Lower lobe of right lung (tissue), 2 donors: ENCODE measurements at regions not wholly inside any gene's neighbourhood (a gene's known extent, or its start where the extent isn't known, plus 50 kb on each side); places are given as distances from the start of the nearest gene placed in this dataset.

Experiments used
- ATAC-seq, 2 donors: fragments of 200-7000 bp; cut with Tn5 transposase; one replicate each; pipeline ENCODE4 v1.9.1; 2020 to 2022; ENCODE audit warnings: mild to moderate bottlenecking in 2 of 2, moderate library complexity in 2 of 2
- DNase-seq: peaks from one replicate; pipeline ENCODE4 v3.0.0-alpha.2; 2020
- H3K27ac ChIP-seq: fragments of 200-600 bp; one replicate; pipeline ENCODE4 v1.8.0; 2022
- H3K27me3 ChIP-seq: fragments of 200-600 bp; one replicate; pipeline ENCODE4 v1.8.0; 2022; ENCODE audit warnings: low read depth
- H3K36me3 ChIP-seq: fragments of 200-600 bp; one replicate; pipeline ENCODE4 v1.8.0; 2022; ENCODE audit warnings: mild to moderate bottlenecking
- H3K4me1 ChIP-seq: fragments of 200-600 bp; one replicate; pipeline ENCODE4 v1.8.0; 2022
- H3K4me3 ChIP-seq: fragments of 200-600 bp; one replicate; pipeline ENCODE4 v1.8.0; 2022; ENCODE audit warnings: mild to moderate bottlenecking
- H3K9me3 ChIP-seq: fragments of 200-600 bp; one replicate; pipeline ENCODE4 v1.8.0; 2022
- intact Hi-C: fragments of 100-400 bp; cut with DNase I; formaldehyde crosslinking; loops from one replicate; pipeline ENCODE4 v1.11.0; 2022
- TF ChIP-seq, protein P1 (sequence below): fragments of 200-600 bp; IDR thresholded peaks from one replicate; pipeline ENCODE4 v1.8.0; 2022; ENCODE audit warnings: antibody characterized with exemption, mild to moderate bottlenecking
- donor health status: DM: no; HTN: yes; CAD: no; lungs with severe emphysema.

DNA sequence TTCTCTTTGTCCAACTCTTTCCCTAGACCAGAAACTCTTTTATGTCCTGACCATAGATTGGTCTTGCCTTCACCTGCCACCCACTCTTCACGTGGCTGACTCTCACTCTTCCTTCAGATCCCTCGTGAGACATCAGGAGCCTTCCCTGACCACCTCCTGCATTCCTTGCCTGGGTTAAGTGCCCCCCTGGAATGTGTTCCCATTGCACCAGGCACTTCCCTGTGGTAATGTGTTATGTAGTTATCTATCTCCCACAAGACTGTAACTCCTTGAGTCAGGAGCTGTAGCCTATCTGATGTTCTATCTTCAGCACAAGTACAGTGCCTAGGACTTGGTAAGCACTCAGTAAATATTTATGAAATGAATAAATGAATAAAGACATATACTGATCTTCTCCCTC lies 111.2 kb upstream of the CTTNBP2NL start:
- TF ChIP-seq, protein P1, sequence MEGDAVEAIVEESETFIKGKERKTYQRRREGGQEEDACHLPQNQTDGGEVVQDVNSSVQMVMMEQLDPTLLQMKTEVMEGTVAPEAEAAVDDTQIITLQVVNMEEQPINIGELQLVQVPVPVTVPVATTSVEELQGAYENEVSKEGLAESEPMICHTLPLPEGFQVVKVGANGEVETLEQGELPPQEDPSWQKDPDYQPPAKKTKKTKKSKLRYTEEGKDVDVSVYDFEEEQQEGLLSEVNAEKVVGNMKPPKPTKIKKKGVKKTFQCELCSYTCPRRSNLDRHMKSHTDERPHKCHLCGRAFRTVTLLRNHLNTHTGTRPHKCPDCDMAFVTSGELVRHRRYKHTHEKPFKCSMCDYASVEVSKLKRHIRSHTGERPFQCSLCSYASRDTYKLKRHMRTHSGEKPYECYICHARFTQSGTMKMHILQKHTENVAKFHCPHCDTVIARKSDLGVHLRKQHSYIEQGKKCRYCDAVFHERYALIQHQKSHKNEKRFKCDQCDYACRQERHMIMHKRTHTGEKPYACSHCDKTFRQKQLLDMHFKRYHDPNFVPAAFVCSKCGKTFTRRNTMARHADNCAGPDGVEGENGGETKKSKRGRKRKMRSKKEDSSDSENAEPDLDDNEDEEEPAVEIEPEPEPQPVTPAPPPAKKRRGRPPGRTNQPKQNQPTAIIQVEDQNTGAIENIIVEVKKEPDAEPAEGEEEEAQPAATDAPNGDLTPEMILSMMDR: no peak
- no peak overlapping the region for H3K4me3 ChIP-seq
- intact Hi-C loops: no loop called here

DNA sequence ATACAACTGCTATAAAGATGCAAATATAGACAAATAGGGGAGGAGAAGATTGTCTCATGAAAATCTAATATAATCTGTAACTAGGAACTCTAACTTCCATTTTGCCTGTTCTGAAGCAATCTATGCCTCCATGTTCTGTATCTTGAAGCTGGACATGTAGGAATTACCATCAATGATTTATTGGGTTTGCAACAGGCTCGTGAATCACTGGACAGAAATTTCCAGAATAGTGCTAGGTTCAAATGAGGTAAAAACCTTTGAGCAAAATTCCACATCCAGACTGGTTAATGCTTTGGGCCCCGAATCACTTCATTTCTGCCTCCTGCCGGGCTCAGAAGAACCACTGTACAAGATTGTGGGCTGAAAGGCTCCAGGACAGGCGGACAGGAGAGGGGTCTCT lies 110.7 kb upstream of the CTTNBP2NL start:
- Histone ChIP-seq H3K4me3 (no peak overlapping the region), H3K36me3 (no peaks in the 10 kb centered on the region), H3K27me3 (no peaks in the 10 kb centered on the region), H3K27ac (no peak overlapping the region), H3K4me1 (no peaks in the 10 kb centered on the region), H3K9me3 (no peaks in the 10 kb centered on the region)
- ATAC-seq (no peak), DNase-seq (no peak)
- intact Hi-C loops: no loop called here
- TF ChIP-seq, protein P1: no peak

More for the DNA sequence above, 111.2 kb upstream of the CTTNBP2NL start:
- DNase-seq (no peak), ATAC-seq (no peak)
- Histone ChIP-seq H3K27me3 (no peaks in the 10 kb centered on the region), H3K27ac (no peak overlapping the region), H3K4me1 (no peaks in the 10 kb centered on the region), H3K36me3 (no peaks in the 10 kb centered on the region), H3K9me3 (no peaks in the 10 kb centered on the region)

DNA sequence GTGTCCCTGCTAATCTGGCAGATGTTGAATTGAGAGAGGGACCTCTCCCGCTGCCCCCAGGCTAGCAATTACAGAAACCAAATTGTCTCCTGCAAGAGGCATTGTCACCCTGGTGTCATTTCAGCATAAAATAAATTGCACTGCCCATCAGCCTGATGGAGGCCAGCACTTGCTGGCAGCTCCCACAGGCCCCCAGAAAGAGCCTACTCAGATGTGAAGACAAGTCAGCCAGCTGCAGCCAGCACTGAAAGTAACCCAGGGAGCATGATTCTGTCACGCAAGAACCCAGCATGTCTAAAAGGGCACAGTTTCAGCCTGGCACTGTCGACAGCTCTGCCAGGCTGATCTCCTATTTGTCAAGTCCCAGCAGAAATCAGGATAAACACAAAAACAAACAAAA lies 110.3 kb upstream of the CTTNBP2NL start:
- Histone ChIP-seq H3K36me3 (no peaks in the 10 kb centered on the region), H3K27ac (no peak overlapping the region), H3K27me3 (no peaks in the 10 kb centered on the region), H3K4me1 (no peaks in the 10 kb centered on the region), H3K4me3 (no peak overlapping the region), H3K9me3 (no peaks in the 10 kb centered on the region)
- DNase-seq: no peak
- no peak for ATAC-seq
- TF ChIP-seq, protein P1: no peak
- intact Hi-C loops: no loop called here

DNA sequence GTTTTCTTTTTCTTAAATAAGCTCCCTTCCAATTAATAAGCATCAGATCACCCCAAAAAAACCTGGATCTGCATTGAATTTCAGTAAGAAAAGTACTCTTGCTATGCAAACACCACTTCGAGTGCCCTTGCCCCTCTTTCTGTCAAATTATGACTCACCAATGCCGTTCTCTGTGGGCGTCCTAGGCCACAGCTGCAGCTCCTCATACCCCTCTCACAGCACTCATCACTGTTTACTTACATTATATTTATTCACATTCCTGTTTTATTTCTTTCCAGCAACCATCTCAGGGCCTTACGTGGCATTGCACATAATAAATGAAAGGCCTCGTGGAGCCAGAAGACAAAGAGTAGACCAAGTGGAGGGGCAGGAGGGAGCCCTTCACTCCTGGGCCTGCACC lies 99.1 kb upstream of the CTTNBP2NL start:
- no peaks in the 10 kb centered on the region for H3K36me3 ChIP-seq
- intact Hi-C loops: no loop called here
- peak; percentile 88 for ATAC-seq
- no peaks in the 10 kb centered on the region for H3K4me1 ChIP-seq
- TF ChIP-seq, protein P1: no peak
- H3K27ac ChIP-seq: no peak overlapping the region
- no peaks in the 10 kb centered on the region for H3K27me3 ChIP-seq
- no peak for DNase-seq
- no peak overlapping the region for H3K4me3 ChIP-seq
- H3K9me3 ChIP-seq: no peaks in the 10 kb centered on the region

DNA sequence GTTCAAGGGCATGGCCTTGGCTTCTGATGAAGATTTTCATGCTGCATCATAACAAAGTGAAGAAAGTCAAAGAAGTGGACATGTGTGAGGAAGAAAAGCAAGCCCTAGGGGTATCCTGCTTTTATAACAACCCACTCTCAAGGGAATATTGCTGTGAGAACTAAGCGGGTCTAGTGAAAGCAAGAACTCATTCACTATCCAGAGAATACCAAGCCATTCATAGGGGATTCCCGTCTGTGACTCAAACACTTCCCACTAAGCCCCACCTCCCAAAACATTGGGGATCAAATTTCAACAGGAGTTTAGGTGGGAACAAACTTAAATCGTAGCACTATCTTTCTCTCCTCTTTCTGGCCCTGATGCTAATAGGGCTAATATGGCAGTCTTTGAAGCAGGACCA lies 98.5 kb upstream of the CTTNBP2NL start:
- Histone ChIP-seq H3K4me3 (no peak overlapping the region), H3K9me3 (no peaks in the 10 kb centered on the region), H3K4me1 (no peaks in the 10 kb centered on the region), H3K27ac (no peak overlapping the region), H3K27me3 (no peaks in the 10 kb centered on the region), H3K36me3 (no peaks in the 10 kb centered on the region)
- intact Hi-C loops: no loop called here
- TF ChIP-seq, protein P1: no peak
- no peak for DNase-seq
- ATAC-seq: no peak

DNA sequence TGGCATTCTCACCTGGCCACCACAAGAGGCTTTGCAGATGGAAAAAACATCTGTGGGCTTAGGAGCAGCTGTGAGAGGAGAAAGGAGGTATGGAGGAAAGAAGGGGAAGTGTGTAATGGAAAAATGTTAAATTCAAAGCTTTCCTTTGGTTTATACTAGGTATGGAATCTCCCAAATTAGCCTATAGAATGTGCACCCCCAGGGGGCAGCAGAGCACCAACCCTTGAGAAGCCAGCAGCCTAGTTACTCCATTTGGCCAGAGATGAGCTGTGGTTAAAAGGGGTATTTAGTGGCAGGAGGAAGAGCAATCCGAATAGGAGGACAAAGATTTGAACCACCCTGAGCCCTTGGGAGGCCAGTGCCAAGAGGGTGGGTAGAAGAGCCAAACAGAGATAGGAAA lies 97.5 kb upstream of the CTTNBP2NL start:
- Histone ChIP-seq H3K27me3 (no peaks in the 10 kb centered on the region), H3K27ac (no peak overlapping the region), H3K4me1 (no peaks in the 10 kb centered on the region), H3K9me3 (no peaks in the 10 kb centered on the region), H3K36me3 (no peaks in the 10 kb centered on the region), H3K4me3 (no peak overlapping the region)
- TF ChIP-seq, protein P1: peak; percentile 53
- intact Hi-C loops: no loop called here
- ATAC-seq (peak; percentile 70 to 74), DNase-seq (peak; percentile 62)
